ENCODE measurements at regions not wholly inside any gene's neighbourhood (a gene's known extent, or its start where the extent isn't known, plus 50 kb on each side); places are given as distances from the start of the nearest gene placed in this dataset.
A peak's percentile ranks its signal among the peaks of the same experiment; 100 is the strongest.

GRCh38 chr9:89664010-89664409 lies 59.2 kb downstream of the GADD45G start:
- Histone ChIP-seq H3K9me3 (no peaks in the 10 kb centered on the region), H3K4me1 (ENCODE audit: low read depth) (peaks cover 59% of the 10 kb centered on the region), H3K36me3 (ENCODE audit: low read depth) (no peaks in the 10 kb centered on the region), H3K4me3 (no peak overlapping the region)
- DNase-seq (no peak), ATAC-seq (no peak)
- TF ChIP-seq, protein P1, sequence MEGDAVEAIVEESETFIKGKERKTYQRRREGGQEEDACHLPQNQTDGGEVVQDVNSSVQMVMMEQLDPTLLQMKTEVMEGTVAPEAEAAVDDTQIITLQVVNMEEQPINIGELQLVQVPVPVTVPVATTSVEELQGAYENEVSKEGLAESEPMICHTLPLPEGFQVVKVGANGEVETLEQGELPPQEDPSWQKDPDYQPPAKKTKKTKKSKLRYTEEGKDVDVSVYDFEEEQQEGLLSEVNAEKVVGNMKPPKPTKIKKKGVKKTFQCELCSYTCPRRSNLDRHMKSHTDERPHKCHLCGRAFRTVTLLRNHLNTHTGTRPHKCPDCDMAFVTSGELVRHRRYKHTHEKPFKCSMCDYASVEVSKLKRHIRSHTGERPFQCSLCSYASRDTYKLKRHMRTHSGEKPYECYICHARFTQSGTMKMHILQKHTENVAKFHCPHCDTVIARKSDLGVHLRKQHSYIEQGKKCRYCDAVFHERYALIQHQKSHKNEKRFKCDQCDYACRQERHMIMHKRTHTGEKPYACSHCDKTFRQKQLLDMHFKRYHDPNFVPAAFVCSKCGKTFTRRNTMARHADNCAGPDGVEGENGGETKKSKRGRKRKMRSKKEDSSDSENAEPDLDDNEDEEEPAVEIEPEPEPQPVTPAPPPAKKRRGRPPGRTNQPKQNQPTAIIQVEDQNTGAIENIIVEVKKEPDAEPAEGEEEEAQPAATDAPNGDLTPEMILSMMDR (IDR thresholded peaks at IDR 0.05) = no peak
- intact Hi-C loops (cut with DNase I, micrococcal nuclease) = no loop called here

GRCh38 chr9:89664896-89665329 lies 60.1 kb downstream of the GADD45G start:
- Histone ChIP-seq H3K4me1 (ENCODE audit: low read depth) (peaks cover 63% of the 10 kb centered on the region), H3K9me3 (no peaks in the 10 kb centered on the region), H3K4me3 (no peak overlapping the region), H3K36me3 (ENCODE audit: low read depth) (no peaks in the 10 kb centered on the region)
- TF ChIP-seq, protein P1 (IDR thresholded peaks at IDR 0.05) = no peak
- ATAC-seq (peak; percentile 74), DNase-seq (peak; percentile 84 to 86 (median 84))
- intact Hi-C loops (cut with DNase I, micrococcal nuclease) = no loop called here

- ATAC-seq (no peak), DNase-seq (no peak)
- Histone ChIP-seq H3K4me1 (ENCODE audit: low read depth) (peaks cover 72% of the 10 kb centered on the region), H3K4me3 (no peak overlapping the region), H3K36me3 (ENCODE audit: low read depth) (no peaks in the 10 kb centered on the region), H3K9me3 (no peaks in the 10 kb centered on the region)
- TF ChIP-seq, protein P1 (IDR thresholded peaks at IDR 0.05) = no peak
- intact Hi-C loops (cut with DNase I, micrococcal nuclease) = no loop called here
These were observed 61.6 kb downstream of the GADD45G start for GRCh38 chr9:89666364-89666763.

GRCh38 chr9:89666950-89667349 lies 62.1 kb downstream of the GADD45G start:
- Histone ChIP-seq H3K36me3 (ENCODE audit: low read depth) (no peaks in the 10 kb centered on the region), H3K4me3 (no peak overlapping the region), H3K4me1 (ENCODE audit: low read depth) (peaks cover 67% of the 10 kb centered on the region), H3K9me3 (no peaks in the 10 kb centered on the region)
- intact Hi-C loops (cut with DNase I, micrococcal nuclease) = no loop called here
- ATAC-seq (no peak), DNase-seq (no peak)
- TF ChIP-seq, protein P1 (IDR thresholded peaks at IDR 0.05) = no peak

DNA sequence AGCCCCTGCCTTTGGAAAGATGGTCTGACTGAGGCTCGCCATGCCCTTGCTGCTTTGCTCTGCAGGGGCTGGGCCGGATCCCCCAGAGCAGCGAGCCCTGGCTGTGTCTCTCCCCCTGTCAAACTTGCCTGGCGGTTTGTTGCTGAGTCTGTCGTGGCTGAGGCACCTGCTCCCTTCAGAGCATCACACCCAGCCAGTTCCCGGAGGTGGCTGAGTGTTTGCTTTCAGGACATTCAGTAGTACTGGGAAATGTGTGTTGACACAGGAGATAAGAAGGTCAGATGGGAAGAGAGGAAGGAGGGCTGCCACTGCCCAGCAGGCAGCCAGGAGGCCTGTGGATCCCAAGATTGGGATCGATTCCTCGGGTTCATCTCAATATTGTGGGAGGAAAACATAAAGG lies 62.9 kb downstream of the GADD45G start:
- no peaks in the 10 kb centered on the region for H3K9me3 ChIP-seq
- ATAC-seq (peak; percentile 74), DNase-seq (peak; percentile 65 to 75 (median 70))
- no peak overlapping the region for H3K4me3 ChIP-seq
- peaks cover 62% of the 10 kb centered on the region for H3K4me1 ChIP-seq (ENCODE audit: low read depth)
- TF ChIP-seq, protein P1 (IDR thresholded peaks at IDR 0.05) = no peak
- no peaks in the 10 kb centered on the region for H3K36me3 ChIP-seq (ENCODE audit: low read depth)
- intact Hi-C loops (cut with DNase I, micrococcal nuclease) = no loop called here
